H9 (cell line): ENCODE measurements at regions not wholly inside any gene's neighbourhood (a gene's known extent, or its start where the extent isn't known, plus 50 kb on each side); places are given as distances from the start of the nearest gene placed in this dataset.

Source experiments
- DNase-seq: peaks from one replicate; pipeline ENCODE4 v3.0.0-alpha.2; 2017
- H2AFZ ChIP-seq: one replicate; pipeline ENCODE4 v1.6.1; 2013; ENCODE audit warnings: mild to moderate bottlenecking, low read length, control low read depth, moderate library complexity
- H2AK5ac ChIP-seq: 2 replicates; pipeline ENCODE4 v1.6.1; 2013; ENCODE audit warnings: low read length, control low read depth, mixed read lengths; ENCODE audit not compliant: insufficient read length
- H2BK120ac ChIP-seq: one replicate; pipeline ENCODE4 v1.6.1; 2013; ENCODE audit warnings: low read depth, mild to moderate bottlenecking, low read length, control low read depth, inconsistent platforms; ENCODE audit not compliant: poor library complexity, severe bottlenecking
- H2BK12ac ChIP-seq: 2 replicates; pipeline ENCODE4 v1.6.1; 2013; ENCODE audit warnings: low read length, control low read depth, mixed read lengths, low read depth; ENCODE audit not compliant: insufficient read length
- H2BK15ac ChIP-seq: 2 replicates; pipeline ENCODE4 v1.6.1; 2013; ENCODE audit warnings: low read depth, low read length, control low read depth
- H2BK20ac ChIP-seq: one replicate; pipeline ENCODE4 v1.6.1; 2013; ENCODE audit warnings: low read depth, mild to moderate bottlenecking, low read length, control low read depth, inconsistent platforms; ENCODE audit not compliant: poor library complexity, severe bottlenecking
- H2BK5ac ChIP-seq: 2 replicates; pipeline ENCODE4 v1.6.1; 2013; ENCODE audit warnings: low read length, control low read depth, mixed read lengths; ENCODE audit not compliant: insufficient read length
- H3K14ac ChIP-seq: 2 replicates; pipeline ENCODE4 v1.6.1; 2013; ENCODE audit warnings: low read length, control low read depth; ENCODE audit not compliant: insufficient read depth
- H3K18ac ChIP-seq: 2 replicates; pipeline ENCODE4 v1.6.1; 2013; ENCODE audit warnings: low read depth, mild to moderate bottlenecking, mixed read lengths, low read length, control low read depth; ENCODE audit not compliant: insufficient read length
- H3K23ac ChIP-seq: 2 replicates; pipeline ENCODE4 v1.6.1; 2013; ENCODE audit warnings: low read length, control low read depth, mixed read lengths, low read depth; ENCODE audit not compliant: insufficient read length
- H3K23me2 ChIP-seq: 2 replicates; pipeline ENCODE4 v1.6.1; 2013; ENCODE audit warnings: low read depth, mild to moderate bottlenecking, mixed read lengths, low read length, control low read depth; ENCODE audit not compliant: insufficient read length, poor library complexity, severe bottlenecking
- H3K27ac ChIP-seq: 2 replicates; pipeline ENCODE4 v1.5.1; 2013; ENCODE audit warnings: low read length, control low read depth, mixed read lengths, low read depth; ENCODE audit not compliant: insufficient read length
- H3K27me3 ChIP-seq: 2 replicates; pipeline ENCODE4 v1.6.1; 2013; ENCODE audit warnings: low read length, control low read depth, inconsistent platforms; ENCODE audit not compliant: insufficient read depth
- H3K4ac ChIP-seq: 2 replicates; pipeline ENCODE4 v1.6.1; 2013; ENCODE audit warnings: low read depth, mild to moderate bottlenecking, control low read depth, inconsistent platforms, low read length, moderate library complexity
- H3K4me1 ChIP-seq: 2 replicates; pipeline ENCODE4 v1.6.1; 2013; ENCODE audit warnings: low read length, control low read depth, inconsistent platforms; ENCODE audit not compliant: insufficient read depth
- H3K4me2 ChIP-seq: 2 replicates; pipeline ENCODE4 v1.6.1; 2013; ENCODE audit warnings: low read length, control low read depth, mixed read lengths; ENCODE audit not compliant: insufficient read length, insufficient read depth
- H3K56ac ChIP-seq: 2 replicates; pipeline ENCODE4 v1.6.1; 2013; ENCODE audit warnings: low read depth, mild to moderate bottlenecking, mixed read lengths, low read length, control low read depth; ENCODE audit not compliant: insufficient read length
- H3K79me1 ChIP-seq: 2 replicates; pipeline ENCODE4 v1.6.1; 2013; ENCODE audit warnings: low read depth, mild to moderate bottlenecking, moderate library complexity, low read length, control low read depth, inconsistent platforms; ENCODE audit not compliant: insufficient read depth, poor library complexity, severe bottlenecking
- H3K79me2 ChIP-seq: 2 replicates; pipeline ENCODE4 v1.6.1; 2013; ENCODE audit warnings: low read length, control low read depth, inconsistent platforms; ENCODE audit not compliant: insufficient read depth
- H3K9ac ChIP-seq: 2 replicates; pipeline ENCODE4 v1.6.1; 2013; ENCODE audit warnings: low read length, control low read depth, mixed read lengths; ENCODE audit not compliant: insufficient read length; ENCODE audit errors: extremely low read depth
- H3K9me3 ChIP-seq: one replicate; pipeline ENCODE4 v1.6.1; 2013; ENCODE audit warnings: low read depth, low read length, inconsistent platforms; ENCODE audit not compliant: control insufficient read depth
- H3T11ph ChIP-seq: one replicate; pipeline ENCODE4 v1.6.1; 2013; ENCODE audit warnings: mild to moderate bottlenecking, low read length, control low read depth, inconsistent platforms
- H4K20me1 ChIP-seq: one replicate; pipeline ENCODE4 v1.6.1; 2013; ENCODE audit not compliant: control insufficient read depth, insufficient read length, insufficient read depth
- H4K5ac ChIP-seq: 2 replicates; pipeline ENCODE4 v1.6.1; 2013; ENCODE audit warnings: low read depth, mild to moderate bottlenecking, mixed read lengths, low read length, control low read depth; ENCODE audit not compliant: insufficient read length
- H4K8ac ChIP-seq: replicated peaks from 2 replicates; pipeline ENCODE4 v1.6.1; 2013; ENCODE audit warnings: low read length, control low read depth, mixed read lengths, low read depth; ENCODE audit not compliant: insufficient read length
- H4K91ac ChIP-seq: 2 replicates; pipeline ENCODE4 v1.6.1; 2013; ENCODE audit warnings: low read depth, mild to moderate bottlenecking, moderate library complexity, mixed read lengths, low read length, control low read depth; ENCODE audit not compliant: insufficient read length
- H3K27ac Mint-ChIP-seq, 3 experiments: 2 replicates in 2 of 3; 3 replicates in 1 of 3; pipeline ENCODE4 v1.8.0; 2020 to 2021; ENCODE audit warnings: mixed read lengths in 3 of 3, mild to moderate bottlenecking in 1 of 3, moderate library complexity in 1 of 3
- H3K27me3 Mint-ChIP-seq: 2 replicates; pipeline ENCODE4 v1.8.0; 2021; ENCODE audit warnings: low read depth, mild to moderate bottlenecking, moderate library complexity, mixed read lengths
- H3K36me3 Mint-ChIP-seq, 3 experiments: 2 replicates in 2 of 3; 3 replicates in 1 of 3; pipeline ENCODE4 v1.8.0; 2020 to 2021; ENCODE audit warnings: low read depth in 3 of 3, mixed read lengths in 3 of 3; ENCODE audit not compliant: insufficient read depth in 1 of 3
- H3K4me1 Mint-ChIP-seq, 2 experiments: 2 replicates each; pipeline ENCODE4 v1.8.0; 2020; ENCODE audit warnings: mixed read lengths in 2 of 2
- H3K4me3 Mint-ChIP-seq, 2 experiments: 2 replicates in 1 of 2; 3 replicates in 1 of 2; pipeline ENCODE4 v1.8.0; 2020 to 2021; ENCODE audit warnings: mild to moderate bottlenecking in 2 of 2, mixed read lengths in 2 of 2, moderate library complexity in 1 of 2
- H3K9me3 Mint-ChIP-seq, 2 experiments: 2 replicates in 1 of 2; 3 replicates in 1 of 2; pipeline ENCODE4 v1.8.0; 2020; ENCODE audit warnings: mild to moderate bottlenecking in 2 of 2, mixed read lengths in 2 of 2, moderate library complexity in 1 of 2
- WGBS: extraction: QIAGEN DNeasy Blood & Tissue Kit; methylation state at CpG from one replicate; pipeline ENCODE4 v1.1.7; 2013; ENCODE audit warnings: missing lambda C conversion rate, low lambda C conversion rate, mixed read lengths; ENCODE audit not compliant: insufficient read length; ENCODE audit errors: extremely low coverage; 5-methylcytosine and 5-hydroxymethylcytosine counted together
- TF ChIP-seq, protein P1 (sequence below): fragments of 200-600 bp; sonication (generic); conservative IDR thresholded peaks from 3 replicates; pipeline ENCODE4 v1.8.0; 2021; ENCODE audit warnings: antibody characterized with exemption, mild to moderate bottlenecking

DNA sequence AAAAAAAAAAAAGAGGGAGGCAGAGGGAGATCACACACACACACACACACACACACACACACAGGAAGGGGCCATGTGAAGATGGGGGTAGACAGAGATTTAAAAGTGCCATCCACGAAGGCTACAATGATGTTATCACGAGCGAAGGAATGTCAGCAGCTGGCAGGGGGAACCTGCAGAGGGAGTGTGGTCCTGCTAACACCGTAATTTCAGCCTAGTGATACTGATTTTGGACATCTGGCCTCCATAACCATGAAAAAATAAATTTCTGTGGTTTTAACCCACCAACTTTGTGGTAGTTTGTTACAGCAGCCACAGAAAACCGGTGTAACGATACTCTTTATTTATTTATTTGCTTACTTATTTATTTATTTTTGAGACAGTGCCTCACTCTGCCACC lies 76.0 kb downstream of the TMCO5A start:
- H3K27ac ChIP-seq, result no peak overlapping the region
- H2BK5ac ChIP-seq, result no peak overlapping the region
- H4K8ac ChIP-seq, result no peak overlapping the region
- H3K79me1 ChIP-seq, result no peaks in the 10 kb centered on the region
- H2BK120ac ChIP-seq, result no peak overlapping the region
- no peaks in the 10 kb centered on the region for H3K9me3 Mint-ChIP-seq
- no peak overlapping the region for H3K14ac ChIP-seq
- no peak overlapping the region for H4K5ac ChIP-seq
- H3K4me2 ChIP-seq, result no peak overlapping the region
- peaks cover 2% of the 10 kb centered on the region; the same call in 1 of the 2 replicates for H3K27me3 Mint-ChIP-seq
- no peak overlapping the region for H2AFZ ChIP-seq
- peak; percentile 31 for DNase-seq
- H4K91ac ChIP-seq, result no peak overlapping the region
- H2AK5ac ChIP-seq, result no peak overlapping the region
- no peaks in the 10 kb centered on the region for H3K4me1 ChIP-seq
- no peaks in the 10 kb centered on the region for H4K20me1 ChIP-seq
- H3K27ac Mint-ChIP-seq, result no peak overlapping the region
- H3K4me1 Mint-ChIP-seq, result no peaks in the 10 kb centered on the region
- no peak overlapping the region for H2BK15ac ChIP-seq
- H3K23ac ChIP-seq, result no peak overlapping the region
- H3K18ac ChIP-seq, result no peak overlapping the region
- H3K79me2 ChIP-seq, result no peaks in the 10 kb centered on the region
- H3K4ac ChIP-seq, result no peak overlapping the region
- TF ChIP-seq, protein P1, sequence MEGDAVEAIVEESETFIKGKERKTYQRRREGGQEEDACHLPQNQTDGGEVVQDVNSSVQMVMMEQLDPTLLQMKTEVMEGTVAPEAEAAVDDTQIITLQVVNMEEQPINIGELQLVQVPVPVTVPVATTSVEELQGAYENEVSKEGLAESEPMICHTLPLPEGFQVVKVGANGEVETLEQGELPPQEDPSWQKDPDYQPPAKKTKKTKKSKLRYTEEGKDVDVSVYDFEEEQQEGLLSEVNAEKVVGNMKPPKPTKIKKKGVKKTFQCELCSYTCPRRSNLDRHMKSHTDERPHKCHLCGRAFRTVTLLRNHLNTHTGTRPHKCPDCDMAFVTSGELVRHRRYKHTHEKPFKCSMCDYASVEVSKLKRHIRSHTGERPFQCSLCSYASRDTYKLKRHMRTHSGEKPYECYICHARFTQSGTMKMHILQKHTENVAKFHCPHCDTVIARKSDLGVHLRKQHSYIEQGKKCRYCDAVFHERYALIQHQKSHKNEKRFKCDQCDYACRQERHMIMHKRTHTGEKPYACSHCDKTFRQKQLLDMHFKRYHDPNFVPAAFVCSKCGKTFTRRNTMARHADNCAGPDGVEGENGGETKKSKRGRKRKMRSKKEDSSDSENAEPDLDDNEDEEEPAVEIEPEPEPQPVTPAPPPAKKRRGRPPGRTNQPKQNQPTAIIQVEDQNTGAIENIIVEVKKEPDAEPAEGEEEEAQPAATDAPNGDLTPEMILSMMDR, result peak; percentile 30; the same call in 2 of the 3 replicates
- no peaks in the 10 kb centered on the region for H3K36me3 Mint-ChIP-seq
- no peak overlapping the region for H3T11ph ChIP-seq
- no peaks in the 10 kb centered on the region for H3K27me3 ChIP-seq
- H3K9ac ChIP-seq, result no peak overlapping the region
- no peaks in the 10 kb centered on the region for H3K23me2 ChIP-seq
- H3K4me3 Mint-ChIP-seq, result peak overlapping the region in 1 of 2 experiments; percentile 8; a peak in 1 of 5 replicates
- no peak overlapping the region for H2BK20ac ChIP-seq
- no CpG with 5 or more reads among the region's 6 CpGs for WGBS
- no peak overlapping the region for H3K56ac ChIP-seq
- no peaks in the 10 kb centered on the region for H3K9me3 ChIP-seq
- no peak overlapping the region for H2BK12ac ChIP-seq
